ENCODE measurements at regions not wholly inside any gene's neighbourhood (a gene's known extent, or its start where the extent isn't known, plus 50 kb on each side); places are given as distances from the start of the nearest gene placed in this dataset.

GRCh38 chr20:4600308-4601014 is 85.8 kb upstream of the PRNP start:
- no peak for DNase-seq

GRCh38 chr20:4597215-4597614 is 89.0 kb upstream of the PRNP start:
- DNase-seq = no peak

GRCh38 chr20:4593149-4593525 is 93.1 kb upstream of the PRNP start:
- no peak for DNase-seq

GRCh38 chr20:4592316-4593148 is 93.7 kb upstream of the PRNP start:
- DNase-seq = peak; percentile 7 to 45 (median 33)

- DNase-seq = no peak
These were observed 94.3 kb upstream of the PRNP start for GRCh38 chr20:4591975-4592315.

- DNase-seq = no peak
These were observed 100.5 kb upstream of the PRNP start for GRCh38 chr20:4585758-4586157.

GRCh38 chr20:4585104-4585753 is 101.0 kb upstream of the PRNP start:
- DNase-seq = no peak

DNA sequence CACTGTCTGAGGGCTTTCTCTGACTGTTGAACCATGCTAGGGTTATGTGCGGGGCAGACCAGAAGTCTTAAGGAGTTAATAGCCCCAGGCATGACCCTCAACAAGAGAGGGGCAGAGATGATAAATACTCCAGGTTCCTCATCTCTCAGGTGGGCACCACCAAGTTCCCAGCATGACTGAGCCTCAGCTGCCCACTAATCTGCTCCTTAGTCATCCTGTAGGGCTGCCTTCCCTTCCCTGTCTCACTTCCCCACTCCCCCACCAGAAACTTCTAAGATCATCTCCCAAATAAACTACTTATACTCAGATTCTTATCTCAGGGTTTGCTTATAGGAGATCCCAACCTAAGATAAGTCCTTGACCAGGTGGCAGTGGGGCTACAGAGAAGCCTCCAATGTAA is 101.7 kb upstream of the PRNP start:
- DNase-seq = no peak

DNA sequence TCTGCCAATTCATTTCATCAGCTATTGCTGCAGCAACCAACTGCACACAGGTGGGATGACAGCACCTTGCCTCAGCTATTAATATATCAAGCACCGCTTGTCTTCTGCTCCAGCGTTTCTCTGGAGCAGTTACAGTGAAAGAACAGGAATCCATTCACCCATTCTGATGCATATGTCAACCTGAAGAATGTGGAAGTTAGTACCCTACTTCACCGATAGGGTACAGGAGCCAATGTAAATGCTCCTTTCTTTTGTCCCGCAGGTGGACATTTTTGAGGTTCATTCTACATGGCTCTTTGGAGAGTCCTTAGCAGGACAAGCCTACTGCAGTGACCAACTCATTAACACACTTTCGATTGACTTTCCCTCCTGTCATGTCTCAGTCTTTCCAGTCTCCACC is 104.4 kb upstream of the PRNP start:
- no peak for DNase-seq

DNA sequence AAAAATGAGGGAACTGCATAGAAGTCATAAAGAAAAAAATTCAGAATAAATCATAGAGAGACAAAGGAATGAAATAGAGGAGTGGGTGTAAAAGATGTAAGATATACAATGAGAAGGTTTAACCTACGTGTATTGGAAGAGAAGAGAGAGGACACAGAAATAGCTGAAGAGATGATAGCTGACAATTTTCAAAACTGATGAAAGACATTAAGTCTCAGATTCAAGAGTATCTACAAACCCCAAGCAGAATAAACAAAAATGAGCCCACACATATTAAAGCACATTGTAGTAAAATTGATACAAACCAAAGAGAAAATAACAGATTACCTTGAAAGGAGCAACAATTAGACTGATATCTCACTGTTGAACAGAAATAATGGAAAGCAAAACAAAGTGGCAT is 107.9 kb upstream of the PRNP start:
- DNase-seq = no peak

DNA sequence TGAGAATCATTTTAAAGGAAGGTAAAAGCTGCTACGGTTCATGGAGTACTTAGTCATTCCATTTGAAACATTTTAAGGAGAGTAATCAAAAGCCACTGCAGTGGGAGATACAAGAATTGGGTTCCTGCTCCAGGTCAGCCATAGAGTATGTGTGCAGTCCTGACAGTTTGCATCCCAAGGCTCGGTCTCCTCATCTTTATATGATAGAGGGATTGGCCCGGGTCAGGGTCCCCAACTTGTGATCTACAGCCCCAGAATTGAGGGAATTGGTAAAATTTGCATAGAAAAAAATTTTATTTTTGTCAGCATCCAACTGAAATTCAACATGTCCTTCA is 111.9 kb upstream of the PRNP start:
- no peak for DNase-seq

- no peak for DNase-seq
These were observed 112.5 kb upstream of the PRNP start for GRCh38 chr20:4573564-4574355.

GRCh38 chr20:4571759-4572531 is 114.3 kb upstream of the PRNP start:
- no peak for DNase-seq

DNA sequence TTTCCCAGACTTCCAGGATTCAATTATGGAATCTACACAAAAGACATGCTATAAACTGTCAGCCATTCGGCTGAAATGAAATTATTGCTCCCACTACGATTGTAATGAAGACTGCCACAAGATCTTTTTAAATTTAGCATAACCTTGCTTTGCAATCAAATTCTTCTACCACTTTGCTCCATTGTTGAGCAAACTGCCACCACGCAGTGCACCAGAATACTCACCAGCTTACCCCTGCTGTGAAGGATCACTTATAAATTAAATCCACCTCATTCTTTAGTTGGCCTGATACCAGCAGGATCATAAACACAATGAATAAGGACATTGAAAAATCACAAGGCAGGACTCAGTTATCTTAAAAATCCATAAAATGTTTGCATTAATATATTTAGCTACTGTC is 116.4 kb upstream of the PRNP start:
- DNase-seq = no peak

- peak in 1 of 5 experiments; percentile 7 for DNase-seq
These were observed 117.2 kb upstream of the PRNP start for GRCh38 chr20:4569092-4569491.

DNA sequence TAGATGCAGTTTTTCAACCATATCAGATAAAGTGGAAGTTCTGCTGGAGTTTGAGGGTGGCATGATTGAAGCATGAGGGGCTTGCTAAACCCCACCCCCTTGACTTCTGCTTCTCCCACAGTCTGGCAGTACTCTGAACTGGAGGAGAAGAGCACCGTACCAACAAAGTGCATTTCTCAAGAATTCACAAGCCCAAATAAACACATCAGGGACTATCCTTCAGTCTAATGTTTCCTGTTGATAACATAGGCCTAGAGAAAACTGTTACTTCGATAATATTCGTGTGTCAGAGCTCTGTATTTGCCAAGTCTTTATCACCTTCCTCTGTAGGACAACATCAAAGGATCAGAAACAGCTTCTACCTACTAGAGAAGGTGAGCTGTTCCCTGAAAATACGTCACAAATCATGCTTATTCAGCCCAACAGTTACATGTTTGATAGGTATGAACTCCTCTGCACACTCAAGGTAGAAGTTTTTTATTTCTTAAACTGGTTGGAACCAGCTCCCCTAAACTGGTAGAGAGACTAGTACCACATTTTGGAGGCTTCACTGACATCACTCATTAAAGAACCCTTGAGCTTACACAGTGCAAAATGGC is 117.8 kb upstream of the PRNP start:
- DNase-seq = no peak

DNA sequence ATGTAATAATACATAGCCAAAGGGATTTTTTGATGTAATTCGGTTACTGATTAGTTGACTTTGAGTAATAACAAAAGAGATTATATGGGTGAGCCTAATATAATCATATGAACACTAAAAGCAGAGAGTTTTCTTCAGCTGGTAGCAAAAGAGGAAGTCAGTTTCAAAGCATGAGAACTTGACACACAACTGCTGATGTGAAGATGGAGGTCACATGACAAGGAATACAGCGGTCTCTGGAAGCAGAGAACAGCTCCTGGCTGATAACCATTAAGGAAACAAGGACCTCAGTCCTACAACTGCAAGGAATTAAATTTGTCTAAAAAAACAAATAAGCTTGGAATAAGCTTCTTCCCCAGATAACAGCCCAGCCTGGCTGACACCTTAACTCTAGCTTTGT is 119.1 kb upstream of the PRNP start:
- no peak for DNase-seq

DNA sequence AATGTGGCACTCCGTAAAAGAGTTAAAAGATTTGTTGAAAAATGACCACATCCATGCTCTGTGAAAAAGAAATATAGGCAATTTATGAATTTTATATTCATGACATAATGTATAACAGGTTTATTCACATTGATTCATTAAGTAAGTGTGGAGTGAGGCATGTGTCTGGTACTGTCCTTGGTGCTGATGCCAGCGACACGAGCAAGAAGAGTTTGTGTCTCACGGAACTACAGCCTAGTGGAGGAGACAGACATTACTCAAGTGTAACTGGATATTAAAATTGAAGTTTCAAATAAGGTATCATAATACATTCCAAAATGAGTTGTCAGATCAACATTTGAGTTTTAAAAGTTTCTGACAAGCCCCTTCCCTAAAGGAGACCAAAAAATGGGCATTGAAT is 122.7 kb upstream of the PRNP start:
- DNase-seq = peak in 1 of 5 experiments; percentile 41

GRCh38 chr20:4563031-4563430 is 123.2 kb upstream of the PRNP start:
- no peak for DNase-seq

DNA sequence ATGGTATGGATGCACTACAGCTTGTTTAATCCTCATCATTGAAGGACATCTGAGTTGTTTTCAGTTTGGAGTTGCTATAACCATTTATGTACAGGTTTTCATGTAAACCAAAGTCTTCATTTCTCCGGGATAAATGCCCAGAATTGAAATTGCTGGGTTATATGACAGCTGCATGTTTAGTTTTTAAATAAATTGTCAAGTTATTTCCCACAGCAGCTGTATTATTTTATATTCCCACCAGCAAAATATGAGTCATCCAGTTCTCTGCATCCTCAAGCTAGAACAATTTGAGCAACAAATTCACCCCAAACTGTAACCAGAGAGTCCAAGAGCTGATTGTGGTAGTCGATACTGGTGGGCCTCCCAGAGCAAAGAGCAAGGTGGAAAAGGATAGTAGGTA is 125.6 kb upstream of the PRNP start:
- no peak for DNase-seq

- no peak for DNase-seq
These were observed 126.3 kb upstream of the PRNP start for GRCh38 chr20:4559906-4560305.

DNA sequence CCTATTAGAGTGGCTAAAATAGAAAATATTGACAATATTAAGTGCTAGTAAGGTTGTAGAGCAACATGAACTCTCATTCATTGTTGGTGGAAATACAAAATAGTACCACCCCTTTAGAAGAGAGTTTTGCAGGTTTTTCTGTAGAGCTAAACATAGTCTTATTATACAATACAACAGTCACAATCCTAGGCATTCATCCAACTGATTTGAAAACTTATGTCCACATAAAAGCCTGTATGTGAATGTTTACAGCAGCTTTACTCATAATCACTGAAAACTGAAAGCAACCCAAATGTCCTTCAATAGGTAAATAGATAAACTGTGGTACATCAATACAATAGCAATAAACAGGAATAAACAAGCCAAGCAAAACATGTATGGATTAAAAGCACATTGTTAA is 127.2 kb upstream of the PRNP start:
- no peak for DNase-seq

Data from T-helper 2 cell (primary cell).